PC-3 (cell line): ENCODE measurements at regions not wholly inside any gene's neighbourhood (a gene's known extent, or its start where the extent isn't known, plus 50 kb on each side); places are given as distances from the start of the nearest gene placed in this dataset.

ENCODE experiments used
- ATAC-seq: fragments of 200-7000 bp; cut with Tn5 transposase; 2 replicates; pipeline ENCODE4 v1.9.1; 2020; ENCODE audit warnings: mild to moderate bottlenecking, moderate library complexity
- BruUV-seq: library from RNA; stranded (reverse); fragments of 400-500 nt; replicated peaks from 2 replicates; lab custom pipeline; 2021; lab: Mats Ljungman, UMichigan
- CTCF ChIA-PET: fragments of 300-600 bp; sonication (Branson Sonifier 250); formaldehyde crosslinking; loops from one replicate; lab custom pipeline; 2022; ENCODE audit warnings: antibody characterized with exemption; lab: Charles Lee
- POLR2A ChIA-PET: fragments of 300-600 bp; sonication (Branson Sonifier 250); formaldehyde crosslinking; loops from one replicate; lab custom pipeline; 2022; ENCODE audit warnings: antibody characterized with exemption; ENCODE audit not compliant: unreplicated experiment; lab: Charles Lee
- DNase-seq: peaks from one replicate; pipeline ENCODE4 v3.0.0-alpha.2; 2015
- H2AFZ ChIP-seq: fragments of 300-600 bp; sonication (generic); 2 replicates; pipeline ENCODE4 v1.6.0; 2016; ENCODE audit warnings: antibody characterized with exemption, low read length
- H3F3A ChIP-seq: fragments of 300-600 bp; sonication (generic); one replicate; pipeline ENCODE4 v1.6.0; 2017; ENCODE audit warnings: antibody characterized with exemption, low read length, control low read depth, mild to moderate bottlenecking; ENCODE audit not compliant: unreplicated experiment
- H3K27ac ChIP-seq: fragments of 300-600 bp; sonication (generic); 2 replicates; pipeline ENCODE4 v1.5.1; 2016; ENCODE audit warnings: mild to moderate bottlenecking, low read length
- H3K27me3 ChIP-seq: fragments of 300-600 bp; sonication (generic); 2 replicates; pipeline ENCODE4 v1.6.1; 2016; ENCODE audit warnings: low read length, mixed read lengths
- H3K36me3 ChIP-seq: fragments of 300-600 bp; sonication (generic); 2 replicates; pipeline ENCODE4 v1.6.1; 2016; ENCODE audit warnings: low read depth, mixed run types, low read length, mixed read lengths
- H3K4me1 ChIP-seq: fragments of 300-600 bp; sonication (generic); 2 replicates; pipeline ENCODE4 v1.5.1; 2016; ENCODE audit warnings: low read length; ENCODE audit not compliant: insufficient read depth
- H3K4me2 ChIP-seq: fragments of 300-600 bp; sonication (generic); 2 replicates; pipeline ENCODE4 v1.6.0; 2016; ENCODE audit warnings: low read length
- H3K4me3 ChIP-seq: fragments of 300-600 bp; sonication (generic); 2 replicates; pipeline ENCODE4 v1.5.1; 2016; ENCODE audit warnings: mild to moderate bottlenecking, low read length, mixed read lengths
- H3K79me2 ChIP-seq: fragments of 300-600 bp; sonication (generic); 2 replicates; pipeline ENCODE4 v1.6.1; 2017; ENCODE audit warnings: low read length, mixed read lengths
- H3K9ac ChIP-seq: fragments of 300-600 bp; sonication (generic); 2 replicates; pipeline ENCODE4 v1.6.0; 2016; ENCODE audit warnings: mild to moderate bottlenecking, low read length
- H3K9me2 ChIP-seq: fragments of 300-600 bp; sonication (generic); replicated peaks from 2 replicates; pipeline ENCODE4 v1.6.1; 2016; ENCODE audit warnings: mixed run types, low read length, mixed read lengths
- H3K9me3 ChIP-seq: fragments of 300-600 bp; sonication (generic); 2 replicates; pipeline ENCODE4 v1.6.1; 2016; ENCODE audit warnings: low read length, mixed read lengths
- H4K20me1 ChIP-seq: fragments of 300-600 bp; sonication (generic); 2 replicates; pipeline ENCODE4 v1.6.1; 2016; ENCODE audit warnings: low read length, mixed read lengths
- CTCF ChIP-seq: fragments of 300-600 bp; sonication (generic); conservative IDR thresholded peaks from 2 replicates; pipeline ENCODE4 v1.5.1; 2017; ENCODE audit warnings: antibody characterized with exemption, low read depth, mild to moderate bottlenecking, low read length
- EZH2 ChIP-seq: fragments of 300-600 bp; sonication (generic); IDR thresholded peaks from one replicate; pipeline ENCODE4 v1.6.1; 2017; ENCODE audit warnings: antibody characterized with exemption, mild to moderate bottlenecking, low read length; ENCODE audit not compliant: unreplicated experiment
- EZH2phosphoT487 ChIP-seq: fragments of 300-600 bp; sonication (generic); IDR thresholded peaks from 2 replicates; pipeline ENCODE4 v1.6.1; 2018; ENCODE audit warnings: mild to moderate bottlenecking, antibody characterized with exemption, low read length, borderline replicate concordance
- intact Hi-C: fragments of 100-400 bp; cut with micrococcal nuclease; formaldehyde crosslinking; loops from 2 replicates; pipeline ENCODE4 v1.9.0; 2023

- Histone ChIP-seq H3K36me3 (no peaks in the 10 kb centered on the region), H3K9me3 (no peaks in the 10 kb centered on the region), H3K9me2 (no peaks in the 10 kb centered on the region), H3K9ac (no peak overlapping the region), H3K4me3 (no peak overlapping the region), H2AFZ (no peak overlapping the region), H3K4me1 (no peaks in the 10 kb centered on the region), H3K27me3 (no peaks in the 10 kb centered on the region), H3F3A (no peaks in the 10 kb centered on the region), H3K27ac (no peak overlapping the region), H4K20me1 (no peaks in the 10 kb centered on the region), H3K79me2 (no peaks in the 10 kb centered on the region), H3K4me2 (no peak overlapping the region)
- no TSS peak for BruUV-seq
- no peak for TF ChIP-seq CTCF
- no peak for TF ChIP-seq EZH2phosphoT487
- no peak for TF ChIP-seq EZH2
- intact Hi-C loops, result no loop called here
- POLR2A ChIA-PET, result no interaction called here
- ATAC-seq (no peak), DNase-seq (no peak)
- CTCF ChIA-PET, result no interaction called here
These were observed 150.5 kb upstream of the FOXD4L5 start for GRCh38 chr9:65435464-65435863.

GRCh38 chr9:65432722-65433323 is 147.8 kb upstream of the FOXD4L5 start:
- Histone ChIP-seq H3K36me3 (no peaks in the 10 kb centered on the region), H3K4me2 (no peak overlapping the region), H4K20me1 (no peaks in the 10 kb centered on the region), H3K79me2 (no peaks in the 10 kb centered on the region), H3K9me2 (no peaks in the 10 kb centered on the region), H3F3A (no peaks in the 10 kb centered on the region), H3K9ac (no peak overlapping the region), H3K4me3 (no peak overlapping the region), H3K27ac (no peak overlapping the region), H3K9me3 (no peaks in the 10 kb centered on the region), H3K27me3 (no peaks in the 10 kb centered on the region), H2AFZ (no peak overlapping the region), H3K4me1 (no peaks in the 10 kb centered on the region)
- DNase-seq (no peak), ATAC-seq (no peak)
- intact Hi-C loops, result no loop called here
- POLR2A ChIA-PET, result no interaction called here
- TF ChIP-seq EZH2phosphoT487 (no peak), CTCF (no peak), EZH2 (no peak)
- CTCF ChIA-PET, result no interaction called here
- BruUV-seq, result no TSS peak

- DNase-seq (no peak), ATAC-seq (no peak)
- Histone ChIP-seq H3K4me1 (no peaks in the 10 kb centered on the region), H3K9me2 (no peaks in the 10 kb centered on the region), H3K9ac (no peak overlapping the region), H4K20me1 (no peaks in the 10 kb centered on the region), H3K4me2 (no peak overlapping the region), H3K9me3 (no peaks in the 10 kb centered on the region), H3K79me2 (no peaks in the 10 kb centered on the region), H3K27me3 (no peaks in the 10 kb centered on the region), H2AFZ (no peak overlapping the region), H3F3A (no peaks in the 10 kb centered on the region), H3K36me3 (no peaks in the 10 kb centered on the region), H3K4me3 (no peak overlapping the region), H3K27ac (no peak overlapping the region)
- no peak for TF ChIP-seq EZH2phosphoT487
- no peak for TF ChIP-seq CTCF
- no peak for TF ChIP-seq EZH2
- ChIA-PET POLR2A (no interaction called here), CTCF (no interaction called here)
- no TSS peak for BruUV-seq
- intact Hi-C loops, result no loop called here
These were observed 147.0 kb upstream of the FOXD4L5 start for GRCh38 chr9:65432051-65432450.
